Activated T-cell treated with anti-CD3 and anti-CD28 coated beads for 1 hour (primary cell): ENCODE measurements at regions not wholly inside any gene's neighbourhood (a gene's known extent, or its start where the extent isn't known, plus 50 kb on each side); places are given as distances from the start of the nearest gene placed in this dataset.

Experiments
- DNase-seq: peaks from one replicate; pipeline ENCODE4 v3.0.0-alpha.2; 2020; ENCODE audit warnings: low read depth

DNA sequence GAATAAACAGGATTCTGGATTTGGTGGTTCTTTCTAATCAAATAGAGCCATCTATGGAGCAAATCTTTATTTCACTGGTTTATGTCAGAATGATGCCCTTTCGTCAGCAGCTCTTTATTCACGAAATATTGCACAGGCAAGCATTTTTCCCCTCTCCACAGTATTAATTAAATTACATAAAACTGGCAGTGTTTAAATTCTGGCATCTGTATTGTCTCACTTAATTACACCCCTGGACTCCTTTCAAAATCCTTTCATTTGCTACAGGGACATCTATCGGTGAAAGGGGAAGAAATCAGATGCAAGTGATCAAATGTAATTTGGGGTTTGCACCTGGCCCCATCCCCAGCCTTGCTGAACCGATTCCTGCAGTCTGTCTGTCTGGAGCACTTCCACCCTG lies 801.9 kb downstream of the QKI start:
- DNase-seq = no peak

DNA sequence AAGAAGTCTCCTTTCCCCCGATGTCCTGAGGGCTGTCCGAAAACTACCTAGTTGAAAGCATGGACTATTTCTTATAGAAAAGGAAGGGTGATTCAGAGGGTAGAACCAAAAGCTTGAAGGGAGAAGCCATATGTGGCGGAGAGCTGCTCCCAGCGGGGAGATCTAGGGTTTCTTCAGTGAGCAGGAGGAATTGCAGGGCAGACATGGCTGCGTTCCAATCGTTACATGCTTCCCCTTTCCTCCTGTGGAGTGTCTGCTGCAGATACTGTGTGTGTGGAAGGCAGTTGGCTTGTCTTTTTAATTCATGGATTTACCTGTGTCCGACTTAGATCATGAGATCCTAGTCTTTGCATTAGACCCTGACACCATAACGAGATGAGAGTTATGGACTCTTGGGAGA lies 799.5 kb downstream of the QKI start:
- no peak for DNase-seq

DNA sequence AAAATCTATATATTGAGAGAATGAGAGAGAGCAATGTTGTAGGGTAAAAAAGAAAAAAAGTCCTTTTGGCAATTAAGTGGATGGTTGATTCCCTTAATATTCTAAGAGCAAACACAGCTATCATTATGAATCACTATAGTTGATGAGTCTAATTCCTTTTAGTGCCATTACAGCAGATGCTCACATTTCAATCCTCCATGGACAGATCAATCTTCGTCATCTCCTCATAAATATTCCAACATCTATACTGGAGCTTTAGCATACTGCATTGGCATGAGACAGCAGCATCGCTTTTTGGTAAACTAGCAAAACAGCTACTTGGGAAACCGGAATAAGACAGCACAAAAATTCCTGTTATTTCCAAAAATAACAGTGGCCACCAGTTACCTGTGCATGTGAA lies 796.7 kb downstream of the QKI start:
- no peak for DNase-seq

DNA sequence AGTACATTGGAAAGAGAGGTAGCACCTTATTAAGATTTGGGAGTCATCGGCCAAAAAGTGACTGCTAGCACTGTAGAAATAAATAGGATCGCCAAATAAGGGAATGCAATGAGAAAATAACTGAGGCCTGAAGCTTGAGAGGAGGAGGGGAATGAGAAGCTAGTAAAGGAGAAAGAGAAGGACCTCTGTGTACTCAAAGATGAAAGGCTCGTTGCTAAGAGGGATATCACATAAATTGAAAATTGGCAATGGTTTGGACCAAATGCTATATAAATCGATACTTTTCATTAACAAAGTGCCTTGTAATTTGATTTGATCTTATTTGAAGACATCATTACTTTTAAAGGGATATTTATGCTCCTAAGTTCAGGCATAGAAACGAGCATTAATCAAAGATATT lies 796.3 kb downstream of the QKI start:
- no peak for DNase-seq

DNA sequence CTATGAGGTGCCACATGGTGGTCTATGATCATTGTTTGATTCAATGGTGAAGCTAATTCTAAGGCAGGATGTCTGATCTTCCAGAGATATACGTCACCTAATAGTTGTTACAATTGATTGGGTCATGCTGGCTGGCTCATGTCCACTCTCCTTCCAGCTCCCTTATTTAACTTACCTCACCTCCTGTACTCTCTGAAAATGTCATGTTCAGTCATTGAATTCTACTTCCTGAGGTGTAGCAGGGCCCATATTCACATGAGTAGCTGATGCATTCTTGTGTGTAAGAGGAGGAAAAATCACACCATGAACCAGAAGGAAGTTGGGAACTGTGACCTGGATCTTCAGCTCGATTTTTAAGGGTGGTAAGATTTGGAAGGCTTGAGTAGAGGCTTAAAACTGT lies 795.8 kb downstream of the QKI start:
- DNase-seq = no peak

DNA sequence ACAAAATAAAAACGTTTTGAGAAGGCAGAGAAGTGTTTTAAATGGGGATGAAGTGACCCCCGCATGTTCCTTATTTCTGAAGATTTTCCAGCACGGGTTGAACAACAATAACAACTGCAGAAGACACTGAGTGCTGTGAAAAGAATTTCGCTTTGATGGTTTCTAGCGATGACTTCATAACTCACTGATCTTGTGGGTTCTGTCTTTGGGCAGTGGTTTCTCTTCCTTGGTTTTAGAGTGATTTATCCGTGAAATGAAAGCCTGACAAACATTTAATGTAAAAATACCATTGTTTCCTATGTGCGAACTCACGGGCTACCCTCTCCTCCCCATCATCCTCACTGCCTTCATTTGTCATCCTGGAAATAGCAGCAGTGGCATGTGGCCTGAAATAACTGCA lies 793.9 kb downstream of the QKI start:
- DNase-seq = no peak

DNA sequence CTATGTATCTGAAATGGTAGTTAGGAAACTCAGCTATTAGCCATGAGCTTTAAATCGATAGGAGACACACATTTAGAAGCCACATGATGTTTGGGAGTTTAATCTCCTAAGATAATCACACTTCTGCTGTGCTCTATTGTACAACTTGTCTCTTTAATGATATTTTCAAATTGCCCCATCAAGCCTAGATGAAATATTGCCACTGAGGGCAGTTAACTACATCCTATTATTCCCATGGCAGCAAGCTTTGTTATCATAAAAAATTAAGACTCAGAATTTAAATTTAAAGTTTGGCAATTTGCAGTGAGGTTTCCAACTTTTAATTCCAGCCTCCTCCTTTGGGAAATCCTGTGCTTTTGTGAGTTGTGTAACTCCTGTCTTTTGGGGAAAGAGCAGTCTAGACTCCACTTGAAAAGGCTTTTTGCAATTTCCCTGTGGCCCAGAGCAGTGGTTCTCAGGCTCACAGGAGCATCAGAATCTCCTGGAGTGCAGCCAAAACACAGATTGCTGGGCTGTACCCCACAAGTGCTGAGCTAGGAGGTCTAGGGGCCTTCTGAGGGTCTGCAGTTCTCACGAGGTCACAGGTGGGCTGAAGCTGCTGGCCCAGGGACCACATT lies 792.4 kb downstream of the QKI start:
- DNase-seq = no peak

DNA sequence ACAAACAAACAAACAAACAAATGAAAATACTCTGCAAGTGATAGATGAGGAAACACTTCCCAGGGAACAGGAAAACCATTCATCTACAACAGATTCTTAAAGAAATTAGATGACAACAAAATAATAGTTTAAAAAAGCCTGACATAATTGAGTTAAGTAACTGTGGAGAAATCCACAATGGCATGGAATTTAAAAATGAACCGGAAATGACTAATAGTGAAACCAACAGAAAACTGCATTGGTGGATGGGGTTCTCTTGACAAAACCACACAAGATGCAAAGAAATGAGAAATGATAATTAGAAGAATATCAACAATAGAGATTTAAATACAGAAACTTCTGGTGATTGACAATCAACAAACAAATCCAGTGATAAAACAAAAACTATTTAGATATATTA lies 785.6 kb downstream of the QKI start:
- no peak for DNase-seq

DNA sequence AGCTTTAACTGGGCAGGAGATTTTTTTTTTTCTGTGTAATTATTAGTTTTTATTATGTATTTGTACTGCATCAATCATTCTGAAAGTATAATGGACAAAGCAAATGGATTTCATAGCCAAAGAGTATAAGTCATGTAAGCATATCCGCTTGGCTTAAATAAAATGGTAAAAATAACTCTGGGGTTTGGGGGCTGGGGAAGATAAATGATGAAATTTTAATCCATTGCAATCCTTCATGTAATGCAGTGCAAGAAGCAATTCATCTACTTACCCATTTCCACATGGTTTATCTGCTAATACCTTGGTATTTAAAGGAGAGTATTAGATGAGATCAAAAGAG lies 781.4 kb downstream of the QKI start:
- DNase-seq = no peak

DNA sequence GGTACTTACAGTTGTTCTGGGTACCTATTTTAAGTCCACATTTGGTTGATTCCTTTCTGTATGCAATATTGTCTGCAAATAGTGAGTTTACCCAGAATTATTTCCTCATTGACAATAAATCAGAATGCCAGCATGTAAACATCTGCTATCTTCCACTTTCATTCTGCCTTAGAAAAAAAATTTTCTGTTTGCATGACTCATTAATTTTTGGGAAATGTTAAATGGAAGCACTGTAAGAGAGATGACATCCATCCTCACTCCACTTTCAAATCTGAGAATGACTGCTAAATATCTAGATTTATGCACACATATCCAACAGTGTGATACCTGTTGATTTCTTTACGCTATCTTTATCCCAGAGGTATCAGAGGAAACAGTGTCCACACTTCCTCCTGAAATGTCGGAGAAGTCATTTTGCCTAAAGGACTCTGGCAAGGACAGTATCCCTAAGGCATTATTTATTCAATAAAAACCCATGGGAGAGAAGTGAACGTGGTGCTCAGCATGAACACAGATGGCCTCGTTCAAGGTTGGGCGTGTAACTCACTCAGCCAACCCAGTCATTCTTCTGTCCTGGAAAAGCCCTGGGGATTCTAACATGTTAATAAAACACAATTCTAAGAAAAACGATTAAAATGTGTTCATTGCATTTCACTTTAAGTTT lies 780.9 kb downstream of the QKI start:
- no peak for DNase-seq

DNA sequence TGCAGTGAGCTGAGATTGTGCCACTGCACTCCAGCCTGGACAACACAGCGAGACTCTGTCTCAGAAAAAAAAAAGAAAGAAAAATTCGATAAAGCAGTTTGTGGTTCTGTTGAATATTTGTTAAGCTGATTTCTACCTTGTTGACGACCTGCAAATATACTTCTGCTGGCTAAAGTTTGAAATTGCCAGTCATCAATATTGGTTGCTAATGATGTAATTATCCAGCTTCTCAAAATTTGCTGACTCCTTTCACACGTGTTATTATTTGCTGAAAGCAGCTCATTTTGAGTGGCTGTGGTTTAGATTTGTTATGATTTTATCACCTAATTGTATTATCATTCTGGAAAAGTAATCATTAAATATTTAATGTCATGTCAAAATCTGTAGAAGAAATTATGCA lies 774.3 kb downstream of the QKI start:
- DNase-seq = no peak

DNA sequence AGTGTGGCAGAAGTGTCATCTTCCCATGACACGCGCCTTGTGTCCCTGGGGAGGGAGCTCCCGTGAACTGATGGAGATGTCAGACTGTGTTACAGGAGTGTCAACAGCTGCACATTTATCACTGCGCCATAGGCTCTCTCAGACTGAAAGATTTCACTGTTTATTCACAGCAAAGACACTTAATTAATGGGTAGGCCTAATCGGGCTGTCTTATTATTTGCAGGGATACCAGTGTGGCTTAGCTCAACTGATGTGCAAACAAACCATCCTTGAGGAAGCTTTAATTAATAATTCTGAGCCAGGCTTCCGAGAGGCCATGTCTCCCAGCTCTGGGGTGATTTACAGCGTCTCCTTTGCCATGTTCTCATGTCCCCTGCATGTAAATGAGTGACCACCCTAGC lies 771.0 kb downstream of the QKI start:
- DNase-seq = no peak

DNA sequence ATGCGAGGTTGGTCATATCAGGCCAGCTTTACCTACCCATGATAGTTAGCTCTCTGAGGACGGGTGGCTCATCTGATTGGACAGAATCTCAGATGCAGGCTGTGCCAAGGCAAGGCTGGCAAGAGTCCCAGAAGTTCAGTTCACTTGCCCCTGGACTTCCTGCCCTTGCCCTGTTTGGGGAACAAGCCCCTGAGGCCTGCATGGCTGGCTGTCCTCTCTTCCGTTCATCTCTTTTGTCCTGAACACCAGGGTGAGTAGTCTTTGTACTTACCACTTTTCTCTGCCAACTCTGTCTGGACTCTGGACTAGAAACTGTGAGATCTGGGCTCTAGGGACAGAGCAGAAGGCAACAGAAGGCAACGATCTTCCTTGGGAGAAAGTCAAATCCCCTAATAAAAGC lies 769.9 kb downstream of the QKI start:
- DNase-seq = no peak

DNA sequence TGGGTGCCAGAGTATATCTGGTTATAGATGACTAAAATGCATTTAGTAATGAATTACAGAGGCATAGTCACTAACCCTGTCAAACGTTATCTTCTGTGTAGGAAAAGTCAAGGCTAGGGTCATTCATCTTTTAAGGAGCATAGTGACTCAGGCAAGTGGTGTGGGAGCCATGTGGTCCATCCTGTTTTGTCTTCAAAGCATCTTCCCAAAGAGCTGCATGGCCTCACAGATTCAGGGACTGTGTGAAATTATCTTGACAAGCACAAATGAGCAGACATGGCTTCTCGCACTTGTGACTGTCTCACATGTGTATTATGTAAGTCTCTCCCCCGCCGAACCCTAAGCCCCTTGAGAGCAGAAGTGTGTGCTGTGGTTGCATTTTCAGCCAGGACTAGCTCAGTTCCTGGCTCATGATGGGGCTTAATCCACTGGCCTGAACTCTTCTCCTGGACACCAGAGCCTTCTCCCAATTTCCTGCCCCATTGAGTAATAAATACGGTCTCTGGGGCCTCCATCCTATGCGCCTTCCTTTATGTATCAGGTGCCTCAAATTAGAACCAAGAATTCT lies 769.1 kb downstream of the QKI start:
- no peak for DNase-seq

DNA sequence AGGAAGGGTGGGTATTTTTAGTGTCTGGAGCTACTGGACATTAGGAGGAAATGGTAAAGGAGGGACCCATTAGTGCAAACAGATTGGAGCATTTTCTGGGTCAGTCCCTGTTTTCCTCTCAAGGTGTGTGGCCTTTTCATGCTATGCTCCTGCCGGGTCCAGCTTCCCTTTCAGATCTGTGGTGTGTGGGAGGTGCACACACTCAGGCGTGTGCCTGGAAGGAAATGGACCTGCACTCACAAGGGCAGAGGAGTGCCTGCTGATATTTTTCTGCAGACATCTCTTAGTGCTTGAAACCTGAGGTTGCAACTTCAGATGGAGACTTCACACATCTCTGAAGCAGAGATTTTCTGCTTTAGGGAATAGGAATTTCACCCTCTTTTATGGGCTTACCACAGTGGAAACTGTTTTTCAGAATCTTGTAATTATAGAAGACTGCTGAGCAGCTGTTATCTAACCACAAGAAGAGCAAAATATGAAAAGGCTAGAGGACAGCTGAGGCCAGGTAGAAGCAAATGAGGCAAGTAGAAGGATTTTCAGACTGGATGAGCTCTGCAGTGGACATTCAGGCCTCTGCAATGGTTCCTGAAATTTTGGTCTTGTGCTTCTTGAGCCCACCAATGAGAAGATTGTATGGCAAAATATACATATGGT lies 764.3 kb downstream of the QKI start:
- no peak for DNase-seq

DNA sequence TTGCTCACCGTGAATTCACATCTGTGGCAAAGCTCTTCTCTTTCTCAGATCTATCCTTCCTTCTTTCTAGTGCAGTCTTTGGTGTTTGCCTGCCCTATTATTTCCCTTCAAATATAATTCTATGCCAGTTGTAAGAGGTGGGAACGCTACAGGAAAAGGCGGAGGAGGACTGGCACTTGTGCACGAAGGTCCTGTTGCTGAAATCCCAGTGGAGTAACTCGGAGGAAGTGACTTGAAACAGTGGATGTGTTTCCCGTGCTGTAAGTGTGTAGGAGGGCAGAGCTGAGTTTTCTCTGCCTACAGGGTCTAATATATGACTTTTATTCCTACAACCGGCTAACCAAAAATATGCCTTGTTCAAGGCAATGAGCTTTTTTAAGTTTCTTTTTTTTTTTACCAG lies 754.8 kb downstream of the QKI start:
- no peak for DNase-seq

DNA sequence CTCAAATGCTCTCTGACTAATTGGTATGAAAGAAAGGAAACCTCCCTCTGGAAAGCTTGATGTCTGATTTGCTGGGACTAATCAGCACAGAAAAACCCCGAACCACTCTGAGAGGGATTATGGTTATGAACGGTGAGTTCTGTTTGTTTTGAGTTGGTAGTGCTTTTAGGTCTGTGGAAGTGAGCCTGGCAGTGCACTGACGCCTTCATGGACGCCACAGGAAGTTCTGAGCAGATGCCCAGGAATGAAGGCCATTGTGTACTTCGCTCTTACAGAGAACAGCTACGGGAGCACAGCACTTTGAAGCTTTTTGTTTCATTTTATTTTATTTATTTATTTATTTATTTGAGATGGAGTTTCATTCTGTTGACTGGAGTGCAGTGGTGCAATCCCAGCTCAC lies 754.1 kb downstream of the QKI start:
- no peak for DNase-seq

DNA sequence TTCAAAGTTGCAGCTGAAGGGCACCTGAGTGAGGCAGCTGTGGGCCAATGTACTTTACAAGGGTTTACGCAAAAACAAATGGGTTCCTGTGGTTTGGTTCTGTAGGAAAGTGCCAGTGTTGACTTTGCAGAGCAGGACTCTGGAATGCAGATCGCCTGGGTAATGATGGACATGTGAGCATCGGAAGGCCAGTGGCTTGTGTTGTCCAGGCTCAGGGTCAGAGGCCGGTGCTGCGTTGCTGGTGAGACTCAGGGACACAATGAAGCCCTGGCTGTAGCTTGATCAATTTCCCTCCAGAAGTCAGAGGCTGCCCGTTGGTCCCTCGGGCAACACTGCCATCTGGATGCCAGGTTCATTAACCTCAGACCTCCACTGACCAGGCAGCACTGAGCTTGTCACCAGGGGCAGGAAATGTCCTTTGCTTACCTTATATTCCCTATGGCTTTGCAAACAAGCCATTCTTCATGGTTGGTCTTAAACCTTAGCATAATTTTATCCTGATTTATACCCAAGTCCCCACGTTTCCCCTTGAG lies 753.4 kb downstream of the QKI start:
- DNase-seq = no peak

DNA sequence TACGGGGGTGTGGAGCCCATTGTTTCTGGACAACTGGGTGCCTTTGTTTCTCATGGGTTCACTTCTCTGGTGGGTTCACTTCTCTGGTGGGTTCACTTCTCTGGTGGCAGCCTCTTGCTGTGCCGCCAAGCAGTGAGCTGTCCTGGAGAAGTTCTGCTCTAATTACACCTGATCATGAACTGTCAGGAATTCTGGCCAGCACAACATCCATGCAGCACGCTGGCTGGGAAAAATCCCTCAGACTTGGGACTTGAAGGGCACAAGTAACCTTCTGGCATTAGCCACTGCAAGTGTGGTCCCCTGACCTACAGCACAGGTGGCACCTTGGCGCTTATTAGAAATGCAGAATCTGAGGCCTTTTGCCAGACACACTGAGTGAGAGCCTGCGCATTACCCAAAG lies 752.5 kb downstream of the QKI start:
- DNase-seq = no peak

DNA sequence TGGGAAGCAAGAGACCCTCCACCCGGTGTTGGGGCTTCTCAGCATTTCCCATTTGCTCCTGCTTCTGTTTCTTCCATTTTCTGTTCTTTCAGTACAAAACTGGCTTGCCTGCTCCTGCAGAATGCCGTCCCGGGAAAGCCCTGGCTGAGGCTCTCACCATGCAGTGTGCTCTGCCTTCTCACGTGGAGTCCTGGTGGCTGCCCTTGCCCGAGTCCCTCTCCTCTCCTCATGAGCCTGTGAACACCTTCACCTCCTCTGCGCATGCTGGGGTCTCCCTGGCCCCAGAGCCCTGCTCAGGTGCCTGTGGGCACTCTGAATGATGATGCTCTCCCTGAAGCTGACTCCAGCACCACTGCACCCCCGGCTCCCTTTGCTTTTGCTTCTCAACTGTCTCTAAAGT lies 752.0 kb downstream of the QKI start:
- no peak for DNase-seq

DNA sequence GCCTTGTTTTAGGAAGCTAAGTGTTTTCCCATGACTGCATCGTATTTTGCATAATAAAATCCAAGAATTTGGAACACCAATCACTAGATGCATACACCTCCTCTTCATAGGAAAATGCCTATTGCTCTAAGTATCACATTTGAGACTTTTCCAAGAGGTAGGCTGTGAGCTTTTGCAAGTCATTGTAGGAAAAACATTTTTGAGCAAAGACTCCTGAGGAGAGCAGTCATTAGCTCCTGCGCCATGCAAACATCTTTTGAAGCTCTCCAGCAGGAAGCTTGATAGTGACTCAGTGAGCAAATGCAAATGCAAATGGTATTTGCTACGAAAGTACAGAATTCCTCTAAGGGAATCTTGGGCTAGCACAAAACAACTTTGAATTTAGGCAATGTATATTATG lies 750.4 kb downstream of the QKI start:
- DNase-seq = no peak

DNA sequence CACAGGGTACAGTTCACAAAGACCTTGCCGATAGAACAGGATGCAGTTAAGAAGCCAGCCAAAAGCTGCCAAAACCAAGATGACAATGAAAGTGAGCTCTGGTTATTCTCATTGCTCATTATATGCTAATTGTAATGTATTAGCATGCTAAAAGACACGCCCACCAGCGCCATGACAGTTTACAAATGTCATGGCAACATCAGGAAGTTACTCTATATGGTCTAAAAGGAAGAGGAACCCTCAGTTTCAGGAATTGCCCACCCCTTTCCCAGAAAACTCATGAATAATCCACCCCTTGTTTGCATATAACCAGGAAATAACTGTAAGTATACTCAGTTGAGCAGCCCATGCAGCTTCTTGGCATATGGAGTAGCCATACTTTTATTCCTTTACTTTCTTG lies 748.7 kb downstream of the QKI start:
- DNase-seq = no peak

DNA sequence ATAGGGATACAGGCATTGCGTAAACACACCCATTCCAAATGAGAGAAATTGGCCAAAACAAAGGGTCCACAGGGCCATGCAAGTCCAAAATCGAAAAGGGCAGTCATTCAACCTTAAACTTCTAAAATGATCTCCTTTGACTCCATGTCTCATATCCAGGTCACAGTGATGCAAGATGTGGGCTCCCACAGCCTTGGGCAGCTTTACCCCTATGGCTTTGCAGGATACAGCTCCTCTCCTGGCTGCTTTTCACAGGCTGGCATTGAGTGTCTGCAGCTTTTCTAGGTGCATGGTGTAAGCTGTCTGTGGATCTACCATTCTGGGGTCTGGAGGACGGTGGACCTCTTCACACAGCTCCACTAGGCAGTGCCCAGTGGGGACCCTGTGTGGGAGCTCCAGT lies 744.5 kb downstream of the QKI start:
- DNase-seq = no peak

DNA sequence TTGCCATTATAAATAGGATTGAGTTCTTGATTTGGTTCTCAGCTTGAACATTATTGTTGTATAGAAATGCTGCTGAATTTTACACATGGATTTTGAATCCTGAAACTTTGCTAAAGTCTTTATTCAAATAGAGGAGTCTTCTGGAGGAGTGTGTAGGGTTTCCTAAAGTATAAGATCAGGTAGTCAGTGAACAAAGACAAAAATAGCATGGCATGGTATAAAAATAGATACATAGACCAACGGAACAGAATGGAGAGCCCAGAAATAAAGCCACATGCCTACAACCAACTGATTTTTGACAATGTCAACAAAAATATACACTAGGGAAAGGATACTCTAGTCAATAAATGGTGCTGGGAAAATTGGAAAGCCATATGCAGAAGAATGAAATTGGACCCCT lies 740.1 kb downstream of the QKI start:
- no peak for DNase-seq
